ENCODE measurements at regions not wholly inside any gene's neighbourhood (a gene's known extent, or its start where the extent isn't known, plus 50 kb on each side); places are given as distances from the start of the nearest gene placed in this dataset.
"Not testable (repeated sequence)": the region's sequence is repeated elsewhere in the genome, so short reads cannot be mapped to it uniquely, and the experiment has no call there.

DNA sequence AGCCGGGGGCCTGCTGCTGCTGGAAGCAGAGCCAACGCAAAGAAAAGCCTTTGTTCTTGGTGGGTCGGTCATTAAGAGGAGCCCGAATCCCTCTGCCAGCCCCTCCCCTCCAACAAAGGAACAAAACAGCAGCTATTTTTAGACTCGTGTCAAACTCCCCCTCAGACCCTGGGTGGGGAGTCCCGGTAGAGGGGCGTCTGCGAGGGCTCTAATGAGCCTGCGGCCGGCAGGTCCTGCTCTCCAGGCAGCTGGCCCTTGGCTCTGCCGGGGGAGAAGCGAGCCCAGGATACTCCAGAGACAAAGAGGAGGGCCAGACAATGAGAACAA, 114.0 kb downstream of the LHX2 start:
- no peak for DNase-seq (ENCODE audit: low spot score)

GRCh38 chr9:124126648-124127646, 115.4 kb downstream of the LHX2 start:
- DNase-seq (ENCODE audit: low spot score): peak; percentile 39

- DNase-seq (ENCODE audit: low spot score): no peak
Observed at GRCh38 chr9:124128568-124129166, 117.1 kb downstream of the LHX2 start.

- no peak for DNase-seq (ENCODE audit: low spot score)
Observed at GRCh38 chr9:124130277-124131075, 118.9 kb downstream of the LHX2 start.

DNA sequence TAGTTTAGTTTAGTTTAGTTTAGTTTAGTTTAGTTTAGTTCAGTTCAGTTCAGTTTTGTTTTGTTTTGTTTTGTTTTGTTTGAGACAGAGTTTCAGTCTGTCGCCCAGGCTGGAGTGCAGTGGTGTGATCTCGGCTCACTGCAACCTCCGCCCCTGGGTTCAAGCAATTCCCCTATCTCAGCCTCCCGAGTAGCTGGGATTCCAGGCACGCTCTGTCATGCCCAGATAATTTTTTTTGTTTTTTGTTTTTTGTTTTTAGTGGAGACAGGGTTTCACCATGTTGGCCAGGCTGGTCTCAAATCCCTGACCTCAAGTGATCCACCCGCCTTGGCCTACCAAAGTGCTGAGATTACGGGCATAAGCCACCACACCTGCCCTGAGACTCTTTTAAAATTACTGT, 120.0 kb downstream of the LHX2 start:
- not testable (repeated sequence) for DNase-seq (ENCODE audit: low spot score)

- DNase-seq (ENCODE audit: low spot score): no peak
Observed at GRCh38 chr9:124132671-124133147, 121.1 kb downstream of the LHX2 start.

GRCh38 chr9:124133727-124134126, 122.2 kb downstream of the LHX2 start:
- DNase-seq (ENCODE audit: low spot score): peak; percentile 4

- DNase-seq (ENCODE audit: low spot score): no peak
Observed at GRCh38 chr9:124134526-124134925, 123.0 kb downstream of the LHX2 start.

- DNase-seq (ENCODE audit: low spot score): no peak
Observed at GRCh38 chr9:124135813-124136365, 121.9 kb upstream of the NEK6 start.

DNA sequence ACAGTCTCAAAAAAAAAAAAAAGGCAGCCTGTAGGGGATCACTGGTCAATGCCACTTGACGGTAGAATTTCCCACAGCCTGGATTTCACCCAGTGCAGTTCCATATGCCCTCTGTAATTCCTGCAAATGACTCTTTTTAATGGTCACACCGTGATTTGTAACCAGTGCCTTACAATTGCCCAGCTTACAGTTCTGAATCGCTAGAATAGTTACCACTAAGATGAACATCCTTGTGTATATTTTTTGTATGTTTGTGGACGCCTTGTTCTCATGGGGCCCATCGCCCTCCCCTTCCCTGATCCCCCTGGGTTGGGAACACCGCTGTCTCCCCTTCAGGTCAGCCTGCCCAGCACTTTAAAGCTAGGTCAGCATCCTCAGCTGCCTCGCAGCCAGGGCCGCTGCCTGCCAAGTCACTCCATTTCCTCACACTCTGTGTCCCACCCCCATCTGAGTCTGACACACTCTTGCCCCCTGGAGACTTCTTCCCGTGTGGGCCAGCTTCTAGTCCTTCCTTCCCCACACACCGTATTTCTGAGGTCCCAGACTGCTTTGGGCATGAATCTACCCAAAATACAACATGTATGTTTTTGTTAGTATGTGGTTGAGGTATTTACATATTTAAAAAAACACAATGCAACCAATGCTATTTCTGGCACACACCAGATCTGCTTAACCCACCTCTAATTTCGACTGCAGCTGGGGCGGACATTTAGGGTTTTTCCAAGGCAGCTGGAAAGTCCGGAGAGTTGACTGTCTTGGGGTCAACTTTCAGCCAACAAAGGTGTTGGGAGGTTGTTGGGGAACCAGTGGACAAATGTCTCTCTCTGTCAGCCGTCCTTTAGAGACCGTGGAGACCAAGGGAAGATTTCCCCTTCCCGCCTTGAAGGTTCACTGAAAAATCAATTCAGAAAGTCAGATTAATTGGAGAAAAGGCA, 120.5 kb upstream of the NEK6 start:
- DNase-seq (ENCODE audit: low spot score): no peak

- DNase-seq (ENCODE audit: low spot score): no peak
Observed at GRCh38 chr9:124137944-124138335, 119.8 kb upstream of the NEK6 start.

- DNase-seq (ENCODE audit: low spot score): no peak
Observed at GRCh38 chr9:124139001-124139400, 118.7 kb upstream of the NEK6 start.

DNA sequence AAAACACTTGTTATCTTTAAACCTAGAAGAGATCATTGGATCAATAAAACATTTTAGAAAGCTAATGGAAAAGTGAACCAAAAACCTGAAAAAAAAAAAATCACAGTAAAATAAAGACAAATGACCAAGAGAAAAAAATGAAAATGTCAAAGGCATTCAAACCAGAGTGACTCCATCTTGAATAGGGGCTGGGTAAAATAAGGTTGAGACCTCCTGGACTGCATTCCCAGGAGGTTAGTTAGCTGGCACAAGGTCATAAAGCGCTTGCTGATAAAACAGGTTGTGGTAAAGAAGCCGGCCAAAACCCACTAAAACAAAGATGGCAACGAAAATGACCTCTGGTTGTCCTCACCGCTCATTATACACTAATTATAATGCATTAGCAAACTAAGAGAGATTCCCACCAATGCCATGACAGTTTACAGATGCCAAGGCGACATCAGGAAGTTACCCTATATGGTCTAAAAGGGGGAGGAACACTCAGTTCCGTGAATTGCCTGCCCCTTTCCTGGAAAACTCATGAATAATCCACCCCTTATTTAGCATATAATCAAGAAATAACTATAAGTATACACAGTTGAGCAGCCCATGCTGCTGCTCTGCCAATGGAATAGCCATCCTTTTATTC, 116.7 kb upstream of the NEK6 start:
- no peak for DNase-seq (ENCODE audit: low spot score)

- DNase-seq (ENCODE audit: low spot score): not testable (repeated sequence)
Observed at GRCh38 chr9:124144561-124145123, 113.1 kb upstream of the NEK6 start.

DNA sequence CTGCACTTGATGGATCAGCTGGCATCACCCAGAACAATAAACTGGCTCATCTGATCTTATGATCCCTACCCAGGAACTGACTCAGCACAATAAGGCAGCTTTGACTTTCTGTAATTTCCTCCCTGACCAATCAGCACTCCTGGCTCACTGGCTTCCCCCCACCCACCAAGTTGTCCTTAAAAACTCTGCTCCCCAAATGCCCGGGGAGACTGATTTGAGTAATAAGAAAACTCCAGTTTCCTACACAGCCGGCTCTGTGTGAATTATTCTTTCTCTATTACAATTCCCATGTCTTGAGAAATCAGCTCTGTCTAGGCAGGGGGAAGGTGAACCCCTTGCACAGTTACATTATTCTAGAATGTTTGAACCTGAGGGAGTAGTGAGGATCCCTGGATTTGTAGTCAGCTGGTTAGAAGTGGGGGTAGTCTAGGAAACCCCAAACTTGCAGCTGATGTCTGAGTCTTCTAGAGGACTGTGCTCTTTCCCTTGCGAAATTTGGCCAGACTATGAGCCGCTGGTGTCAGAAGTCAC, 111.7 kb upstream of the NEK6 start:
- DNase-seq (ENCODE audit: low spot score): no peak

- DNase-seq (ENCODE audit: low spot score): no peak
Observed at GRCh38 chr9:124149992-124150391, 107.8 kb upstream of the NEK6 start.

DNA sequence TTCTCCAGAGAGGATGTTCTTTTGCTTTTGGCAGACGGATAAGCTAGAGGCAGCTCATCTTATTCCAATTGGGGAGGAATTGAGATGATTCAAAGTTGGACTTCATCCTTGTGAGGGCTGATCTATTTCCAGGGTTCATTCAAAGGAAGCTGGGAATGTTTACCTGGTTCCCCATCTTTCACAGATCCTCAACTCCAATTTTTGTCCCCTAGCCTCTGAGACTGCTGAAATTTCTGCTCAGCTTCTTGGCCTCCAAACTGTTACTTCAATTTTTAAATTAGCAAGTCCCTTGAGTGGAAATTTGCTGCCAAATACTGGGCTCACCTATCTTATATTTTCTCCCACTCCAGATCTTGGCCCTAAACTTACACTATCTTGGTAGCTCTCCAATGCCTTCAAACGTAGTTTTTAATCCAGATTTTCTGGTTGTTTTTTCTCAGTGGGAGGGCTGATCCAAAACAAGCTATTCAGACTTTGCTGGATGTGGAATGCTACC, 93.9 kb upstream of the NEK6 start:
- DNase-seq (ENCODE audit: low spot score): no peak

- peak; percentile 39 for DNase-seq (ENCODE audit: low spot score)
Observed at GRCh38 chr9:124164811-124165210, 92.9 kb upstream of the NEK6 start.

DNA sequence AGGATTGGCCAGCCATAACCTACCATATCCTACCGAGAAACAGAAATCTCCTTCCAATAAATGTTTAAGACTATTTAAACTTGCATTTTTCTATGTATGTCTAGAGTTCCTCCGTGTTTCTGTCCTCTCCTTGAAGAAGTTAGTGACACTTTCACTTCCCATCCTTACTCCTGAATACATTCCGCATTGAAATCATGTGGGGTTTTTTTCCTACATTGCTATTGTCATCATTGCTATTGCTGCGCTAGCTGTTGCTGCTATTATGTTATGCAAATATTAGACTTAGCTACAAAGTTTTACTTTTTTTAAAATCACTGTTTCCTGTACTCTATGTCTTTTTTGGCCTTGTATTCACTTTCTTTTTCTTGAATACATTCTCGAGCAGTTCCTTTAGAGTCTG, 83.3 kb upstream of the NEK6 start:
- no peak for DNase-seq (ENCODE audit: low spot score)

DNA sequence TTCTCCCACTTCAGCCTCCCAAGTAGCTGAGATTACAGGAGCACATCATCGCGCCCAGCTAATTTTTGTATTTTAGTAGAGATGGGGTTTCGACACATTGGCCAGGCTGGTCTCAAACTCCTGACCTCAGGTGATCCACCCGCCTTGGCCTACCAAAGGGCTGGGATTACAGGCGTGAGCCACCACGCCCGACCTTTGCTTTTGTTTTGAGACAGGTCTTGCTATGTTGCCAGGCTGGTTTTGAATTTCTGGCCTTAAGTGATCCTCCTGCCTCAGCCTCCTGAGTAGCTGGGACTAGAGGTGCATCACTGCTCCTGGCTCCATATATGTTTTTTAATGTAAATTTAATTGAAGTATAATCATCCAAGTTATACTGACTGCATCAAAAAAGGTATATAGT, 80.2 kb upstream of the NEK6 start:
- DNase-seq (ENCODE audit: low spot score): not testable (repeated sequence)
